ENCODE measurements at regions not wholly inside any gene's neighbourhood (a gene's known extent, or its start where the extent isn't known, plus 50 kb on each side); places are given as distances from the start of the nearest gene placed in this dataset.
A peak's percentile ranks its signal among the peaks of the same experiment; 100 is the strongest.

- intact Hi-C loops (cut with micrococcal nuclease) (no loop called here), in situ Hi-C loops (cut with MboI; ENCODE audit: low sequenced_read_pairs) (no loop called here), dilution Hi-C loops (cut with HindIII; ENCODE audit: low sequenced_read_pairs, unreplicated experiment) (no loop called here)
- no peak for ATAC-seq (ENCODE audit: low read depth)
- ChIA-PET CTCF (no interaction called here), POLR2A (ENCODE audit: unreplicated experiment) (no interaction called here)
- DNase-seq: no peak
- no peak overlapping the region for H3K23ac ChIP-seq (ENCODE audit: low read depth, low read length)
- WGBS, 2 experiments (ENCODE audit: extremely low coverage in 2 of 2, insufficient read length in 1 of 2): 81% methylated on average over 5 of the region's 9 CpGs; no CpG with 5 or more reads in 1 of the 2 experiments
- no peak overlapping the region for H3K56ac ChIP-seq (ENCODE audit: extremely low read depth, insufficient read depth, low read length)
- no peaks in the 10 kb centered on the region for H3K36me3 ChIP-seq (ENCODE audit: control insufficient read depth, insufficient read depth, low read length)
- no peaks in the 10 kb centered on the region; the same call in 1 of the 2 replicates for H4K20me1 ChIP-seq (ENCODE audit: insufficient read depth, low read length)
- no peak overlapping the region for H2BK15ac ChIP-seq (ENCODE audit: low read depth, low read length)
- no peak for TF ChIP-seq ELK1 (IDR thresholded peaks at IDR 0.05; ENCODE audit: borderline replicate concordance, low read depth, low read length)
- TF ChIP-seq MAZ (IDR thresholded peaks at IDR 0.05; ENCODE audit: borderline replicate concordance, low read depth, low read length): no peak
- TF ChIP-seq MXI1 (IDR thresholded peaks at IDR 0.05; ENCODE audit: borderline replicate concordance, low read depth, low read length): no peak
- no peak for TF ChIP-seq RAD21 (IDR thresholded peaks at IDR 0.05; ENCODE audit: low read length)
- TF ChIP-seq FOS (IDR thresholded peaks at IDR 0.05; ENCODE audit: low read depth, low read length): no peak
- no peak for TF ChIP-seq CEBPB (IDR thresholded peaks at IDR 0.05; ENCODE audit: low read depth, low read length)
- TF ChIP-seq, protein P1, sequence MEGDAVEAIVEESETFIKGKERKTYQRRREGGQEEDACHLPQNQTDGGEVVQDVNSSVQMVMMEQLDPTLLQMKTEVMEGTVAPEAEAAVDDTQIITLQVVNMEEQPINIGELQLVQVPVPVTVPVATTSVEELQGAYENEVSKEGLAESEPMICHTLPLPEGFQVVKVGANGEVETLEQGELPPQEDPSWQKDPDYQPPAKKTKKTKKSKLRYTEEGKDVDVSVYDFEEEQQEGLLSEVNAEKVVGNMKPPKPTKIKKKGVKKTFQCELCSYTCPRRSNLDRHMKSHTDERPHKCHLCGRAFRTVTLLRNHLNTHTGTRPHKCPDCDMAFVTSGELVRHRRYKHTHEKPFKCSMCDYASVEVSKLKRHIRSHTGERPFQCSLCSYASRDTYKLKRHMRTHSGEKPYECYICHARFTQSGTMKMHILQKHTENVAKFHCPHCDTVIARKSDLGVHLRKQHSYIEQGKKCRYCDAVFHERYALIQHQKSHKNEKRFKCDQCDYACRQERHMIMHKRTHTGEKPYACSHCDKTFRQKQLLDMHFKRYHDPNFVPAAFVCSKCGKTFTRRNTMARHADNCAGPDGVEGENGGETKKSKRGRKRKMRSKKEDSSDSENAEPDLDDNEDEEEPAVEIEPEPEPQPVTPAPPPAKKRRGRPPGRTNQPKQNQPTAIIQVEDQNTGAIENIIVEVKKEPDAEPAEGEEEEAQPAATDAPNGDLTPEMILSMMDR (conservative IDR thresholded peaks at IDR 0.05; ENCODE audit: low read depth, low read length): no peak
- no peak for TF ChIP-seq MAFK (IDR thresholded peaks at IDR 0.05; ENCODE audit: low read depth, low read length)
- H2AK9ac ChIP-seq (replicated peaks; ENCODE audit: low read depth, low read length, poor library complexity): no peak overlapping the region
- H2BK120ac ChIP-seq (ENCODE audit: low read depth, low read length): no peak overlapping the region
- H3K4me2 ChIP-seq (ENCODE audit: low read depth, low read length): no peak overlapping the region
- no peak overlapping the region for H2AFZ ChIP-seq (replicated peaks; ENCODE audit: low read length, poor library complexity)
- H3K4ac ChIP-seq (ENCODE audit: low read depth, low read length): no peak overlapping the region
- H2BK20ac ChIP-seq (ENCODE audit: low read depth, low read length): peak overlapping the region; percentile 32; the same call in 1 of the 2 replicates
- H3K27ac ChIP-seq (ENCODE audit: insufficient read depth, low read length): no peak overlapping the region
- H3K4me3 ChIP-seq (ENCODE audit: insufficient read depth, low read depth, low read length): no peak overlapping the region
- no peak overlapping the region for H4K91ac ChIP-seq (ENCODE audit: insufficient read depth, low read depth, low read length)
- H3K18ac ChIP-seq (ENCODE audit: low read depth, low read length): no peak overlapping the region
- no TSS peak for BruUV-seq (replicated peaks)
- H3K9me3 ChIP-seq (ENCODE audit: control insufficient read depth, insufficient read depth, low read length): no peaks in the 10 kb centered on the region
- no peak overlapping the region for H4K8ac ChIP-seq (ENCODE audit: low read depth in 2 of 2, low read length in 2 of 2)
- no peak overlapping the region for H2AK5ac ChIP-seq (ENCODE audit: low read depth, low read length)
- H2BK5ac ChIP-seq (ENCODE audit: low read depth, low read length, poor library complexity, severe bottlenecking): no peak overlapping the region
- H3K9ac ChIP-seq (ENCODE audit: low read depth, low read length): no peak overlapping the region
- no peak overlapping the region for H3K14ac ChIP-seq (replicated peaks; ENCODE audit: low read depth, low read length)
- H3K9me1 ChIP-seq (ENCODE audit: insufficient read depth, low read length): peaks cover 7% of the 10 kb centered on the region
- peaks cover 8% of the 10 kb centered on the region for H3K4me1 ChIP-seq (ENCODE audit: control insufficient read depth, insufficient read depth, low read length)
- H3K27me3 ChIP-seq (ENCODE audit: control insufficient read depth, insufficient read depth, low read length): peaks cover 61% of the 10 kb centered on the region
- H4K5ac ChIP-seq (ENCODE audit: low read depth, low read length): no peak overlapping the region
- no peaks in the 10 kb centered on the region for H3K79me1 ChIP-seq (ENCODE audit: low read depth in 1 of 2, low read length in 2 of 2)
Observed at GRCh38 chr1:31507221-31507620, 69.1 kb upstream of the TINAGL1 start.
